ENCODE measurements at regions not wholly inside any gene's neighbourhood (a gene's known extent, or its start where the extent isn't known, plus 50 kb on each side); places are given as distances from the start of the nearest gene placed in this dataset.

DNA sequence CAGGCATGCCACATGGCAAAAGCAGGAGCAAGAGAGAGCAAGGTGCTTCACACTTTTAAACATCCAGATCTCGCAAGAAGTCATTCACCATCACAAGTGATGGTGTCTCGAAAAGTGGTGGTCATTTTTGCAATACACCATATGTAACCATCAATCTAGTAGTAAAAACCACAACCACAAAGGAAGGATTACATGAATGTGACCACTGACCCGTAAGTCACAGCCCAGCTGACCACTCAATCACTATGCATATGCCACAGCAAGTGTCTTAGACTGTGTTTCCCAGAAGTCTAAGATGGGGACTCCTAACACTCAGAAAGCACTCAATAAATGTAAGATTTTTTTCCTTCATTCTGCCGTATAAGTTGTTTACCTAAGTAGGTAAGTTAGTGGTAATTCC lies 76.9 kb downstream of the FH start:
- TF ChIP-seq RAD21 (IDR thresholded peaks at IDR 0.05): no peak
- TF ChIP-seq, protein P1, sequence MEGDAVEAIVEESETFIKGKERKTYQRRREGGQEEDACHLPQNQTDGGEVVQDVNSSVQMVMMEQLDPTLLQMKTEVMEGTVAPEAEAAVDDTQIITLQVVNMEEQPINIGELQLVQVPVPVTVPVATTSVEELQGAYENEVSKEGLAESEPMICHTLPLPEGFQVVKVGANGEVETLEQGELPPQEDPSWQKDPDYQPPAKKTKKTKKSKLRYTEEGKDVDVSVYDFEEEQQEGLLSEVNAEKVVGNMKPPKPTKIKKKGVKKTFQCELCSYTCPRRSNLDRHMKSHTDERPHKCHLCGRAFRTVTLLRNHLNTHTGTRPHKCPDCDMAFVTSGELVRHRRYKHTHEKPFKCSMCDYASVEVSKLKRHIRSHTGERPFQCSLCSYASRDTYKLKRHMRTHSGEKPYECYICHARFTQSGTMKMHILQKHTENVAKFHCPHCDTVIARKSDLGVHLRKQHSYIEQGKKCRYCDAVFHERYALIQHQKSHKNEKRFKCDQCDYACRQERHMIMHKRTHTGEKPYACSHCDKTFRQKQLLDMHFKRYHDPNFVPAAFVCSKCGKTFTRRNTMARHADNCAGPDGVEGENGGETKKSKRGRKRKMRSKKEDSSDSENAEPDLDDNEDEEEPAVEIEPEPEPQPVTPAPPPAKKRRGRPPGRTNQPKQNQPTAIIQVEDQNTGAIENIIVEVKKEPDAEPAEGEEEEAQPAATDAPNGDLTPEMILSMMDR (IDR thresholded peaks at IDR 0.05; ENCODE audit: low read depth, low read length, missing input control): no peak
- TF ChIP-seq, protein P2, sequence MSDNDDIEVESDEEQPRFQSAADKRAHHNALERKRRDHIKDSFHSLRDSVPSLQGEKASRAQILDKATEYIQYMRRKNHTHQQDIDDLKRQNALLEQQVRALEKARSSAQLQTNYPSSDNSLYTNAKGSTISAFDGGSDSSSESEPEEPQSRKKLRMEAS (IDR thresholded peaks at IDR 0.05): no peak
- TF ChIP-seq NR2F2 (IDR thresholded peaks at IDR 0.05): no peak
- no peak for TF ChIP-seq SP1 (IDR thresholded peaks at IDR 0.05)
- no peak for TF ChIP-seq YY1 (IDR thresholded peaks at IDR 0.05)
- no peak for TF ChIP-seq RXRA (IDR thresholded peaks at IDR 0.05)
- no peak for TF ChIP-seq GABPA (IDR thresholded peaks at IDR 0.05 in 1 of 2, conservative IDR thresholded peaks at IDR 0.05 in 1 of 2)
- TF ChIP-seq, protein P3, sequence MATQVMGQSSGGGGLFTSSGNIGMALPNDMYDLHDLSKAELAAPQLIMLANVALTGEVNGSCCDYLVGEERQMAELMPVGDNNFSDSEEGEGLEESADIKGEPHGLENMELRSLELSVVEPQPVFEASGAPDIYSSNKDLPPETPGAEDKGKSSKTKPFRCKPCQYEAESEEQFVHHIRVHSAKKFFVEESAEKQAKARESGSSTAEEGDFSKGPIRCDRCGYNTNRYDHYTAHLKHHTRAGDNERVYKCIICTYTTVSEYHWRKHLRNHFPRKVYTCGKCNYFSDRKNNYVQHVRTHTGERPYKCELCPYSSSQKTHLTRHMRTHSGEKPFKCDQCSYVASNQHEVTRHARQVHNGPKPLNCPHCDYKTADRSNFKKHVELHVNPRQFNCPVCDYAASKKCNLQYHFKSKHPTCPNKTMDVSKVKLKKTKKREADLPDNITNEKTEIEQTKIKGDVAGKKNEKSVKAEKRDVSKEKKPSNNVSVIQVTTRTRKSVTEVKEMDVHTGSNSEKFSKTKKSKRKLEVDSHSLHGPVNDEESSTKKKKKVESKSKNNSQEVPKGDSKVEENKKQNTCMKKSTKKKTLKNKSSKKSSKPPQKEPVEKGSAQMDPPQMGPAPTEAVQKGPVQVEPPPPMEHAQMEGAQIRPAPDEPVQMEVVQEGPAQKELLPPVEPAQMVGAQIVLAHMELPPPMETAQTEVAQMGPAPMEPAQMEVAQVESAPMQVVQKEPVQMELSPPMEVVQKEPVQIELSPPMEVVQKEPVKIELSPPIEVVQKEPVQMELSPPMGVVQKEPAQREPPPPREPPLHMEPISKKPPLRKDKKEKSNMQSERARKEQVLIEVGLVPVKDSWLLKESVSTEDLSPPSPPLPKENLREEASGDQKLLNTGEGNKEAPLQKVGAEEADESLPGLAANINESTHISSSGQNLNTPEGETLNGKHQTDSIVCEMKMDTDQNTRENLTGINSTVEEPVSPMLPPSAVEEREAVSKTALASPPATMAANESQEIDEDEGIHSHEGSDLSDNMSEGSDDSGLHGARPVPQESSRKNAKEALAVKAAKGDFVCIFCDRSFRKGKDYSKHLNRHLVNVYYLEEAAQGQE (IDR thresholded peaks at IDR 0.05): no peak
- TF ChIP-seq TAF1 (conservative IDR thresholded peaks at IDR 0.05): no peak
- TF ChIP-seq JUND (IDR thresholded peaks at IDR 0.05): no peak
- no peak for TF ChIP-seq EGR1 (IDR thresholded peaks at IDR 0.05; ENCODE audit: low read depth in 2 of 2)
- TF ChIP-seq, protein P4, sequence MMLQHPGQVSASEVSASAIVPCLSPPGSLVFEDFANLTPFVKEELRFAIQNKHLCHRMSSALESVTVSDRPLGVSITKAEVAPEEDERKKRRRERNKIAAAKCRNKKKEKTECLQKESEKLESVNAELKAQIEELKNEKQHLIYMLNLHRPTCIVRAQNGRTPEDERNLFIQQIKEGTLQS (IDR thresholded peaks at IDR 0.05): no peak

Data from liver (tissue), 3 donors.